Stimulated activated naive CD8-positive, alpha-beta T cell treated with anti-CD3 and anti-CD28 coated beads, Interleukin-15, amount 100 ng/mL, for 72 hours (primary cell): ENCODE measurements at regions not wholly inside any gene's neighbourhood (a gene's known extent, or its start where the extent isn't known, plus 50 kb on each side); places are given as distances from the start of the nearest gene placed in this dataset.
A peak's percentile ranks its signal among the peaks of the same experiment; 100 is the strongest.

Experiments used
- ATAC-seq: fragments of 150-1000 bp; cut with Tn5 transposase; 2 replicates; pipeline ENCODE4 v1.10.0; 2021; ENCODE audit warnings: mild to moderate bottlenecking, moderate library complexity
- DNase-seq, 2 donors: peaks; one replicate each; pipeline ENCODE4 v3.0.0; 2021 to 2022
- H3K27ac Mint-ChIP-seq, 2 donors: one replicate each; pipeline ENCODE4 v1.8.0; 2022; ENCODE audit warnings: mild to moderate bottlenecking in 2 of 2, mixed read lengths in 2 of 2, moderate library complexity in 2 of 2
- H3K27me3 Mint-ChIP-seq: one replicate; pipeline ENCODE4 v1.8.0; 2022; ENCODE audit warnings: mixed read lengths
- H3K4me1 Mint-ChIP-seq: one replicate; pipeline ENCODE4 v1.8.0; 2022; ENCODE audit warnings: mild to moderate bottlenecking, mixed read lengths
- H3K4me3 Mint-ChIP-seq, 2 donors: one replicate each; pipeline ENCODE4 v1.8.0; 2022; ENCODE audit warnings: mild to moderate bottlenecking in 2 of 2, mixed read lengths in 2 of 2, moderate library complexity in 1 of 2
- H3K9me3 Mint-ChIP-seq, 2 donors: one replicate each; pipeline ENCODE4 v1.8.0; 2022; ENCODE audit warnings: mixed read lengths in 2 of 2

- ATAC-seq (no peak), DNase-seq (no peak)
- H3K4me1 Mint-ChIP-seq, result no peaks in the 10 kb centered on the region
- no peaks in the 10 kb centered on the region for H3K9me3 Mint-ChIP-seq
- H3K27ac Mint-ChIP-seq, result no peak overlapping the region
- peaks cover 17% of the 10 kb centered on the region for H3K27me3 Mint-ChIP-seq
- no peak overlapping the region for H3K4me3 Mint-ChIP-seq
These were observed 184.1 kb upstream of the HHIP start for GRCh38 chr4:144461906-144462305.

GRCh38 chr4:144463236-144463635 lies 182.7 kb upstream of the HHIP start:
- Mint-ChIP-seq H3K4me1 (no peaks in the 10 kb centered on the region), H3K27me3 (peaks cover 11% of the 10 kb centered on the region)
- no peak for ATAC-seq

GRCh38 chr4:144463896-144464295 lies 182.1 kb upstream of the HHIP start:
- H3K27ac Mint-ChIP-seq, result no peak overlapping the region
- H3K9me3 Mint-ChIP-seq, result no peaks in the 10 kb centered on the region
- no peak overlapping the region for H3K4me3 Mint-ChIP-seq
- DNase-seq (no peak), ATAC-seq (no peak)
- peaks cover 4% of the 10 kb centered on the region for H3K27me3 Mint-ChIP-seq
- H3K4me1 Mint-ChIP-seq, result no peaks in the 10 kb centered on the region

More at GRCh38 chr4:144463236-144463635, 182.7 kb upstream of the HHIP start:
- Mint-ChIP-seq H3K27ac (no peak overlapping the region), H3K4me3 (no peak overlapping the region), H3K9me3 (no peaks in the 10 kb centered on the region)
- DNase-seq, result no peak

- no peak for DNase-seq
- Mint-ChIP-seq H3K27ac (no peak overlapping the region), H3K4me3 (no peak overlapping the region), H3K4me1 (no peaks in the 10 kb centered on the region), H3K27me3 (no peaks in the 10 kb centered on the region), H3K9me3 (no peaks in the 10 kb centered on the region)
- ATAC-seq, result no peak
These were observed 180.4 kb upstream of the HHIP start for GRCh38 chr4:144465546-144465945.

- no peaks in the 10 kb centered on the region for H3K27me3 Mint-ChIP-seq
- DNase-seq (no peak), ATAC-seq (no peak)
- H3K27ac Mint-ChIP-seq, result no peak overlapping the region
- H3K4me3 Mint-ChIP-seq, result no peak overlapping the region
- H3K9me3 Mint-ChIP-seq, result peaks cover 12 to 17% of the 10 kb centered on the region in 2 donors
- H3K4me1 Mint-ChIP-seq, result no peaks in the 10 kb centered on the region
These were observed 165.9 kb upstream of the HHIP start for GRCh38 chr4:144480068-144480467.

GRCh38 chr4:144489831-144490230 lies 156.1 kb upstream of the HHIP start:
- Mint-ChIP-seq H3K27ac (no peak overlapping the region), H3K27me3 (no peaks in the 10 kb centered on the region), H3K4me1 (no peaks in the 10 kb centered on the region), H3K9me3 (peaks cover 4 to 5% of the 10 kb centered on the region in 2 donors), H3K4me3 (no peak overlapping the region)
- no peak for DNase-seq
- ATAC-seq, result no peak

GRCh38 chr4:144494280-144494679 lies 151.7 kb upstream of the HHIP start:
- DNase-seq (no peak), ATAC-seq (no peak)
- H3K4me1 Mint-ChIP-seq, result no peaks in the 10 kb centered on the region
- H3K27ac Mint-ChIP-seq, result no peak overlapping the region
- no peak overlapping the region for H3K4me3 Mint-ChIP-seq
- no peaks in the 10 kb centered on the region for H3K27me3 Mint-ChIP-seq
- no peaks in the 10 kb centered on the region for H3K9me3 Mint-ChIP-seq

- Mint-ChIP-seq H3K4me1 (peaks cover 6% of the 10 kb centered on the region), H3K27ac (no peak overlapping the region), H3K9me3 (no peaks in the 10 kb centered on the region), H3K27me3 (no peaks in the 10 kb centered on the region), H3K4me3 (no peak overlapping the region)
- ATAC-seq, result no peak
- DNase-seq, result no peak
These were observed 150.0 kb upstream of the HHIP start for GRCh38 chr4:144495944-144496343.

GRCh38 chr4:144499777-144500176 lies 146.2 kb upstream of the HHIP start:
- H3K27ac Mint-ChIP-seq, result no peak overlapping the region
- H3K4me3 Mint-ChIP-seq, result no peak overlapping the region
- peaks cover 6% of the 10 kb centered on the region for H3K4me1 Mint-ChIP-seq
- no peaks in the 10 kb centered on the region for H3K27me3 Mint-ChIP-seq
- H3K9me3 Mint-ChIP-seq, result no peaks in the 10 kb centered on the region
- no peak for DNase-seq
- ATAC-seq, result peak; percentile 42

- DNase-seq (no peak), ATAC-seq (no peak)
- H3K27ac Mint-ChIP-seq, result peak overlapping the region in 1 of 2 donors; percentile 48
- H3K9me3 Mint-ChIP-seq, result no peaks in the 10 kb centered on the region
- H3K27me3 Mint-ChIP-seq, result no peaks in the 10 kb centered on the region
- no peak overlapping the region for H3K4me3 Mint-ChIP-seq
- H3K4me1 Mint-ChIP-seq, result peaks cover 6% of the 10 kb centered on the region
These were observed 144.7 kb upstream of the HHIP start for GRCh38 chr4:144501231-144501780.

GRCh38 chr4:144504883-144505282 lies 141.1 kb upstream of the HHIP start:
- Mint-ChIP-seq H3K4me1 (peaks cover 1% of the 10 kb centered on the region), H3K4me3 (no peak overlapping the region), H3K9me3 (no peaks in the 10 kb centered on the region), H3K27ac (no peak overlapping the region), H3K27me3 (no peaks in the 10 kb centered on the region)
- no peak for ATAC-seq
- DNase-seq, result no peak

GRCh38 chr4:144507311-144508101 lies 138.4 kb upstream of the HHIP start:
- DNase-seq (no peak), ATAC-seq (no peak)
- no peaks in the 10 kb centered on the region for H3K4me1 Mint-ChIP-seq
- H3K9me3 Mint-ChIP-seq, result no peaks in the 10 kb centered on the region
- no peak overlapping the region for H3K27ac Mint-ChIP-seq
- no peak overlapping the region for H3K4me3 Mint-ChIP-seq
- H3K27me3 Mint-ChIP-seq, result no peaks in the 10 kb centered on the region

- Mint-ChIP-seq H3K9me3 (no peaks in the 10 kb centered on the region), H3K27me3 (no peaks in the 10 kb centered on the region), H3K4me3 (no peak overlapping the region), H3K27ac (no peak overlapping the region), H3K4me1 (no peaks in the 10 kb centered on the region)
- DNase-seq, result no peak
- no peak for ATAC-seq
These were observed 136.6 kb upstream of the HHIP start for GRCh38 chr4:144509088-144510015.

GRCh38 chr4:144514736-144515135 lies 131.2 kb upstream of the HHIP start:
- ATAC-seq (no peak), DNase-seq (no peak)
- Mint-ChIP-seq H3K4me3 (no peak overlapping the region), H3K27ac (no peak overlapping the region), H3K27me3 (no peaks in the 10 kb centered on the region), H3K4me1 (no peaks in the 10 kb centered on the region), H3K9me3 (no peaks in the 10 kb centered on the region)

GRCh38 chr4:144518181-144518895 lies 127.6 kb upstream of the HHIP start:
- H3K9me3 Mint-ChIP-seq, result no peaks in the 10 kb centered on the region
- H3K4me1 Mint-ChIP-seq, result no peaks in the 10 kb centered on the region
- no peak for ATAC-seq
- no peak overlapping the region for H3K4me3 Mint-ChIP-seq
- no peak overlapping the region for H3K27ac Mint-ChIP-seq
- DNase-seq, result no peak
- H3K27me3 Mint-ChIP-seq, result no peaks in the 10 kb centered on the region
